ENCODE measurements at regions not wholly inside any gene's neighbourhood (a gene's known extent, or its start where the extent isn't known, plus 50 kb on each side); places are given as distances from the start of the nearest gene placed in this dataset.
"Not testable (repeated sequence)": the region's sequence is repeated elsewhere in the genome, so short reads cannot be mapped to it uniquely, and the experiment has no call there.

GRCh38 chr5:92320446-92320845, 937.3 kb upstream of the ARRDC3 start:
- H3K27me3 Mint-ChIP-seq = no peaks in the 10 kb centered on the region
- ChIA-PET POLR2A (no interaction called here), CTCF (no interaction called here)
- H3K9me3 Mint-ChIP-seq = peaks cover 5% of the 10 kb centered on the region
- H3K4me1 Mint-ChIP-seq (ENCODE audit: low read depth) = no peaks in the 10 kb centered on the region
- intact Hi-C loops (cut with micrococcal nuclease) = no loop called here
- ATAC-seq = no peak
- DNase-seq = no peak
- no peak for TF ChIP-seq CTCF (IDR thresholded peaks at IDR 0.05)
- H3K27ac Mint-ChIP-seq = no peak overlapping the region
- no peak overlapping the region for H3K4me3 Mint-ChIP-seq
- H3K36me3 Mint-ChIP-seq (ENCODE audit: low read depth) = no peaks in the 10 kb centered on the region

DNA sequence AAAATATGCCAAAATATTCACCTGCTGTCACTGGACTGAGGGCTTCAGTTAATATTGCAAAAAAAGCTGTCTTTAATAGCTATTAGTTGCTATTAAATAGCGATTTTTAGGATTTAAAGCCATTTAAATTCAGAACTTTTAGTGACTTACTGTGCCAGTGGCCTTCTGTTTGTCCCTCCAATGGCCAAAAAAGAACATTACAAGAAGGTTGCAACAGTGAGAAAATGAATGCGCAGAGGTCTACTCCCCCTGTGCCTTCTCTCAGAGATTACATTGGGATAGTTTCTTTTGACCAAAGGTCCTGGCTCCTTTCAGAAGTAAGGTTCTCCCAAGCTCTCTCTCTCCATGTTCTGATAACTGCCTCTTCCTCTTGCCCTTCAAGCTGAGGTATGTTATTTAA, 930.3 kb upstream of the ARRDC3 start:
- TF ChIP-seq CTCF (IDR thresholded peaks at IDR 0.05) = no peak
- Mint-ChIP-seq H3K4me1 (ENCODE audit: low read depth) (no peaks in the 10 kb centered on the region), H3K36me3 (ENCODE audit: low read depth) (no peaks in the 10 kb centered on the region), H3K9me3 (peaks cover 2% of the 10 kb centered on the region), H3K27me3 (no peaks in the 10 kb centered on the region), H3K27ac (no peak overlapping the region), H3K4me3 (no peak overlapping the region)
- ATAC-seq (no peak), DNase-seq (no peak)
- intact Hi-C loops (cut with micrococcal nuclease) = no loop called here
- CTCF ChIA-PET = no interaction called here
- POLR2A ChIA-PET = no interaction called here

DNA sequence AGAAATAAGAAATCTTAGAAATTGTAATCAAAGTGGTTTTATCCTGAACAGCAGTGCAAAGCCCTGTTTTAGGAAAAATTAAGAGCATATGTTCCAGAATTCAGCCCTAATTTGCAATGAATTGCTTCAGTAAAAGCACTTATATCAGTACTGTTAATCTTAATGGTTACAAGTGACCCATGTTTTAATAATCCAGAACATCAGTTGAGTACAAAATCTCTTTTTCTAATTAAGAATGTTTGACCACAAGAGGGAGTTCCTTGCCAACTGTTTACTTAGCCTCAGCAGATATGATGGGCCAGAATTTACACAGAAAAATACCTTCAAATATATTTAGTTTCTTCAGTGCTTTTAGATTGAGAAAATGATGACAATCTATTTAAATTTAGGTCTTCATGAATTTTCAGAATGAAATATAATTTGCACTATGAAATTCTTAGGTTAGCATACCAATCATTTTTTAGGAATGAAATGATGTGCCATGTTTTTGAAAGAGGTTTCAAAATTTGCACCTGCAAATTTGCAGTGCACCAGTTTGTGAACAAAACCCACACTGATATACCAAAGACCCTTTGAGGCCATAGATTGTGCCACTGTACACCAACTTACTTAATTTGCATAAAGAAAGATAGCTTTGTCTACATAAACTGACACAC, 926.3 kb upstream of the ARRDC3 start:
- DNase-seq (no peak), ATAC-seq (no peak)
- ChIA-PET POLR2A (no interaction called here), CTCF (no interaction called here)
- Mint-ChIP-seq H3K4me3 (no peak overlapping the region), H3K36me3 (ENCODE audit: low read depth) (no peaks in the 10 kb centered on the region), H3K27ac (no peak overlapping the region), H3K4me1 (ENCODE audit: low read depth) (no peaks in the 10 kb centered on the region), H3K9me3 (no peaks in the 10 kb centered on the region), H3K27me3 (no peaks in the 10 kb centered on the region)
- intact Hi-C loops (cut with micrococcal nuclease) = no loop called here
- TF ChIP-seq CTCF (IDR thresholded peaks at IDR 0.05) = no peak

DNA sequence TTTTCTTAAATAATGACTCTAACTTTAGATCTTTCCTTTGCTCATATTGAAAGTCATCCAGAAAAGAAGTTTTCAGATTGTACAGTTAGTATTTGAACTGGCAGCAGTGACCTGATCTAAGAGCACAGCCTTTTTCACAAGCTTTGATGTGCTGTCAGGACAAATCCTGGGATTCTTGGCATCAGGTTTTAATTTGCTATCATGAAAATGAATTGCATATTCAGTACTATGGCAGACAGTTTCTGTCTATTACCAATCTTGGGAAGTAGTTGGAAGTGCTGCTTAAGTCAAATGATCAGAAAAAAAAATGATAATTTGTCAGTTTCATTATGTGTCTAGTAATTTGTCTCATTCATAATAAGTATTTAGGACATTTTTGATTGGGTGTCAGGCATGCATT, 925.6 kb upstream of the ARRDC3 start:
- Mint-ChIP-seq H3K4me1 (ENCODE audit: low read depth) (no peaks in the 10 kb centered on the region), H3K27ac (no peak overlapping the region), H3K9me3 (no peaks in the 10 kb centered on the region), H3K27me3 (no peaks in the 10 kb centered on the region), H3K4me3 (no peak overlapping the region), H3K36me3 (ENCODE audit: low read depth) (no peaks in the 10 kb centered on the region)
- ATAC-seq (no peak), DNase-seq (no peak)
- CTCF ChIA-PET = no interaction called here
- intact Hi-C loops (cut with micrococcal nuclease) = no loop called here
- TF ChIP-seq CTCF (IDR thresholded peaks at IDR 0.05) = no peak
- POLR2A ChIA-PET = no interaction called here

DNA sequence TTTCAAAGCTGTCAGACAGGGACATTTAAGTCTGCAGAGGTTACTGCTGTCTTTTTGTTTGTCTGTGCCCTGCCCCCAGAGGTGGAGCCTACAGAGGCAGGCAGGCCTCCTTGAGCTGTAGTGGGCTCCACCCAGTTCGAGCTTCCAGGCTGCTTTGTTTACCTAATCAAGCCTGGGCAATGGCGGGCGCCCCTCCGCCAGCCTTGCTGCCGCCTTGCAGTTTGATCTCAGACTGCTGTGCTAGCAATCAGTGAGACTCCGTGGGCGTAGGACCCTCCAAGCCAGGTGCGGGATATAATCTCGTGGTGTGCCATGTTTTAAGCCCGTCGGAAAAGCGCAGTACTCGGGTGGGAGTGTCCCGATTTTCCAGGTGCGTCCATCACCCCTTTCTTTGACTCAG, 919.2 kb upstream of the ARRDC3 start:
- ATAC-seq; H3K9me3 Mint-ChIP-seq; H3K27me3 Mint-ChIP-seq; CTCF ChIA-PET; H3K27ac Mint-ChIP-seq; POLR2A ChIA-PET; H3K4me3 Mint-ChIP-seq; intact Hi-C loops (cut with micrococcal nuclease); H3K4me1 Mint-ChIP-seq (ENCODE audit: low read depth); H3K36me3 Mint-ChIP-seq (ENCODE audit: low read depth); DNase-seq: not testable (repeated sequence)

DNA sequence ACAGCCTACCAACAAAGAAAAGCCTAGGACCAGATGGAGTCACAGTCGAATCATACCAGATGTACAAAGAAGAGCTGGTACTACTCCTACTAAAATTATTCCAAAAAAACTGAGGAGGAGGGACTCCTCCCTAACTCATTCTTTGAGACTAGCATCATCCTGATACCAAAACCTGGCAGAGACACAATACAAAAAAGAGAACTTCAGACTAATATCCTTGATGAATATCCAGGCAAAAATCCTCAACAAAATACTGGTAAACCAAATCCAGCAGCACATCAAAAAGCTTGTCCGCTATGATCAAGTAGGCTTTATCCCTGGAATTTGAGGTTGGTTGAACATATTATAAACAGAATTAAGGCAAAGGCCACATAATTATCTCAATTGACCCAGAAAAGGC, 900.4 kb upstream of the ARRDC3 start:
- no peak for TF ChIP-seq CTCF (IDR thresholded peaks at IDR 0.05)
- DNase-seq (no peak), ATAC-seq (no peak)
- no peak overlapping the region for H3K27ac Mint-ChIP-seq
- intact Hi-C loops (cut with micrococcal nuclease) = no loop called here
- H3K27me3 Mint-ChIP-seq = no peaks in the 10 kb centered on the region
- H3K9me3 Mint-ChIP-seq = peaks cover 24% of the 10 kb centered on the region
- no peaks in the 10 kb centered on the region for H3K36me3 Mint-ChIP-seq (ENCODE audit: low read depth)
- ChIA-PET CTCF (no interaction called here), POLR2A (no interaction called here)
- H3K4me1 Mint-ChIP-seq (ENCODE audit: low read depth) = no peaks in the 10 kb centered on the region
- no peak overlapping the region for H3K4me3 Mint-ChIP-seq

- POLR2A ChIA-PET; H3K4me1 Mint-ChIP-seq (ENCODE audit: low read depth); H3K9me3 Mint-ChIP-seq; H3K27me3 Mint-ChIP-seq; DNase-seq; H3K4me3 Mint-ChIP-seq; intact Hi-C loops (cut with micrococcal nuclease); H3K36me3 Mint-ChIP-seq (ENCODE audit: low read depth); H3K27ac Mint-ChIP-seq; CTCF ChIA-PET; ATAC-seq: not testable (repeated sequence)
Measured at GRCh38 chr5:92271750-92272149, 888.6 kb upstream of the ARRDC3 start.

All from activated CD8-positive, alpha-beta T cell treated with anti-CD3 and anti-CD28 coated beads for 36 hours (primary cell).